AG04450 (cell line): ENCODE measurements at regions not wholly inside any gene's neighbourhood (a gene's known extent, or its start where the extent isn't known, plus 50 kb on each side); places are given as distances from the start of the nearest gene placed in this dataset.

Source experiments
- CTCF ChIA-PET: fragments of 300-600, 350-600 bp; formaldehyde crosslinking; extraction: SDS; loops from one replicate; lab custom pipeline; 2022; ENCODE audit warnings: antibody characterized with exemption, inconsistent platforms; lab: Charles Lee
- POLR2A ChIA-PET: fragments of 350-600 bp; formaldehyde crosslinking; extraction: SDS; loops from one replicate; lab custom pipeline; 2021; ENCODE audit warnings: antibody characterized with exemption, inconsistent platforms; lab: Yijun Ruan, JAX
- DNase-seq: peaks from one replicate; pipeline ENCODE4 v3.0.0-alpha.2; 2011; ENCODE audit warnings: low read depth, low spot score
- H3K27ac ChIP-seq: one replicate; pipeline ENCODE4 v1.5.1; 2012; ENCODE audit warnings: low read depth, low read length, control low read depth
- H3K27me3 ChIP-seq: one replicate; pipeline ENCODE4 v1.6.0; 2012; ENCODE audit warnings: low read length; ENCODE audit not compliant: control insufficient read depth, insufficient read depth
- H3K4me3 ChIP-seq: 2 replicates; pipeline ENCODE4 v1.5.1; 2011; ENCODE audit warnings: mild to moderate bottlenecking, low read depth, low read length, control low read depth
- H3K9me3 ChIP-seq: 2 replicates; pipeline ENCODE4 v1.5.1; 2012; ENCODE audit warnings: low read length; ENCODE audit not compliant: control insufficient read depth, insufficient read depth
- TF ChIP-seq, protein P1 (sequence below): IDR thresholded peaks from 2 replicates; pipeline ENCODE4 v1.5.1; 2011; ENCODE audit warnings: low read depth, low read length, control low read depth, inconsistent platforms

DNA sequence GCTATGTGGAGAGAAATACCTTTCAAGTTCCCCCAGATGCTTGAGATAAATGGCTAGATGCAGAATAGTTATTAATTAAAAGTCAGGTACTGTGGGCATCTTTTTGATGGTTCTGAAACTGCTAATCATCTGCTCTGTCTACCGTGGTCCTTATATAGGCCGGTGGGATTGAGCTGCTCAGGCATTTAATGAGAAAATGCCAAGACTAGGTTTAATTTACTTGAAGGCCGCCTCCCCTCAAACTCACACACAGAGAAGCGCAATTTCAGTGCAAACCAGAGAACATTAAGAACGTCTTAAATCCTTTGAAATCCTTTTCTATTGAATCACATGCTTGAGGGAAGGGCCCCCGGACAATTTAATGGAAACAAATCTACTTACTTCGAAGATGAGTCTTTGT lies 136.4 kb upstream of the CRBN start:
- Histone ChIP-seq H3K9me3 (peaks cover 19% of the 10 kb centered on the region), H3K27ac (no peak overlapping the region), H3K27me3 (no peaks in the 10 kb centered on the region), H3K4me3 (no peak overlapping the region)
- ChIA-PET CTCF (no interaction called here), POLR2A (no interaction called here)
- TF ChIP-seq, protein P1, sequence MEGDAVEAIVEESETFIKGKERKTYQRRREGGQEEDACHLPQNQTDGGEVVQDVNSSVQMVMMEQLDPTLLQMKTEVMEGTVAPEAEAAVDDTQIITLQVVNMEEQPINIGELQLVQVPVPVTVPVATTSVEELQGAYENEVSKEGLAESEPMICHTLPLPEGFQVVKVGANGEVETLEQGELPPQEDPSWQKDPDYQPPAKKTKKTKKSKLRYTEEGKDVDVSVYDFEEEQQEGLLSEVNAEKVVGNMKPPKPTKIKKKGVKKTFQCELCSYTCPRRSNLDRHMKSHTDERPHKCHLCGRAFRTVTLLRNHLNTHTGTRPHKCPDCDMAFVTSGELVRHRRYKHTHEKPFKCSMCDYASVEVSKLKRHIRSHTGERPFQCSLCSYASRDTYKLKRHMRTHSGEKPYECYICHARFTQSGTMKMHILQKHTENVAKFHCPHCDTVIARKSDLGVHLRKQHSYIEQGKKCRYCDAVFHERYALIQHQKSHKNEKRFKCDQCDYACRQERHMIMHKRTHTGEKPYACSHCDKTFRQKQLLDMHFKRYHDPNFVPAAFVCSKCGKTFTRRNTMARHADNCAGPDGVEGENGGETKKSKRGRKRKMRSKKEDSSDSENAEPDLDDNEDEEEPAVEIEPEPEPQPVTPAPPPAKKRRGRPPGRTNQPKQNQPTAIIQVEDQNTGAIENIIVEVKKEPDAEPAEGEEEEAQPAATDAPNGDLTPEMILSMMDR, result no peak
- DNase-seq, result no peak

DNA sequence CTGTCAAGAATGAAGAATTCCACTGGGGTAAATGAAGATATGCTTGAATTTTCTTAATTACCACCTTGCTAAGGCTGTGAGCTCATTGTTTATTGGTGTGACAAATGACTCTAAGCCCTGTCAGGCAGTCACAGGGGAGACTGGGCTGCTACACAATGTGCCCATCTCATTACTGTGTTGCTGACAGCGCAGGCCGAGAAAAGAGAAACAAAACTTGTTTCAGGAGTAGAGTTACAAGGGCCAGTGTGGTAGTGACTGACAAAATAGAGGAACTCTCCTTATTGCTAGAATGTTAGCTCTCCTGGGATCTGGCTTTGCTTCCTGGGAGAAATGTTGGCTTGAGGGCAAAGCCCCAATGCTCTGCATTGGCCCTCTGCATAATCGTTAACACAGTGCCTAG lies 130.4 kb upstream of the CRBN start:
- TF ChIP-seq, protein P1, result no peak
- Histone ChIP-seq H3K9me3 (peaks cover 29% of the 10 kb centered on the region; the same call in 1 of the 2 replicates), H3K4me3 (no peak overlapping the region), H3K27ac (no peak overlapping the region), H3K27me3 (no peaks in the 10 kb centered on the region)
- ChIA-PET CTCF (no interaction called here), POLR2A (no interaction called here)
- DNase-seq, result no peak

DNA sequence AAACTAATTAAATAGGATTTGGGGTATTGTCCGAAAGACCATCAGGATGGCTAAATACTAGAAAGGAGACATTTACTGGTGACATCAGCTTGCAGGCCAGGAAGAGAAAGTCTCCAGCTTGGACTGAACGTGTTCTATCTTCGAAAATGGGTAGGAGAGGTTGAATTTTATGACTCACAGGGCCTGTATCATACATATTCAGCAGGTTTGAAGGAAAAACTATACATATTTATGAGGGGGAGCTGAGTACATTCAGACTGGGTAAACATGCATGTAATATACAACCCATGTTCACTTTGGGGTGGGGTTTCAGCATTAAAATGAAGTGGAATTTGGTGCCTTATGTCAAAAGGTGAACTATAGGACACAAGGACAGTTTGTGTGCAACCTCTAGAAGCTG lies 129.3 kb upstream of the CRBN start:
- TF ChIP-seq, protein P1, result no peak
- Histone ChIP-seq H3K27me3 (no peaks in the 10 kb centered on the region), H3K4me3 (no peak overlapping the region), H3K9me3 (peaks cover 29% of the 10 kb centered on the region; the same call in 1 of the 2 replicates), H3K27ac (no peak overlapping the region)
- no peak for DNase-seq
- ChIA-PET CTCF (no interaction called here), POLR2A (no interaction called here)

DNA sequence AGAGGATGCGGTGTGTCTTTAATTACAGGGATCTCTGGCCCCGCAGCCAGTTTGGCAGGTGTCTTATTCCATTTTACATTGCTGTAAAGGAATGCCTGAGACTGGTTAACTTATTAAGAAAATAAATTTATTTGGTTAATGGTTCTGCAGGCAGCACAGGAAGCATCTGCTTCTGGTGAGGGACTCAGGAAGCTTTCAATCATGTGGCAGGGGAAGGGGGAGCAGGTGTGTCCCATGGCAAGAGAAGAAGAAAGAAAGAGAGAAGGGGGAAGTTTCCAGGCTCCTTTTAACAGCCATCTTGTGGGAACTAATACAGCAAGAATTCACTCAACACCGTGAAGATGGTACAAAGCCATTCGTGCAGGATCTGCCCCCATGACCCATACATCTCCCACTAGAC lies 128.0 kb upstream of the CRBN start:
- Histone ChIP-seq H3K4me3 (no peak overlapping the region), H3K27ac (no peak overlapping the region), H3K9me3 (peaks cover 25% of the 10 kb centered on the region; the same call in 1 of the 2 replicates), H3K27me3 (no peaks in the 10 kb centered on the region)
- no peak for DNase-seq
- TF ChIP-seq, protein P1, result no peak
- ChIA-PET POLR2A (no interaction called here), CTCF (no interaction called here)

DNA sequence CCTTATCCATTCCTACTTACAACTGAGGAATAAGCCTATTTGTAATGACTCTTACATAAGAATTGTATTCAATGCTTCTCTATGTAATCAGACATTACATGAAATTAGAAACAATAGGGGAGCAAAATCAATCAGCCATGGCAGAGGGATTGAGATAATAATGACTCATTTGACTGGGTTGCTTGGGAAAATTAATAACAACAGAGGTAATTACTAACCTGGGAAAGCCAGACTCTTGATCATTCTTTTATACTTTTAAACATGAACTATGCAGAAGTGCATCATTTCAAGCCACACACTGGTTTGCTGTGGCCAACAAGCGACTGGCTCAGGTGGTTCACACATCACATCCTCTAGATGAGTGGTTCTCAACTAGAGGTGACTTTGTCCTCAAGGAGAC lies 126.3 kb upstream of the CRBN start:
- Histone ChIP-seq H3K4me3 (no peak overlapping the region), H3K9me3 (peaks cover 28% of the 10 kb centered on the region; the same call in 1 of the 2 replicates), H3K27me3 (no peaks in the 10 kb centered on the region), H3K27ac (no peak overlapping the region)
- TF ChIP-seq, protein P1, result no peak
- ChIA-PET CTCF (no interaction called here), POLR2A (no interaction called here)
- DNase-seq, result no peak
